H9 (cell line): ENCODE measurements at regions not wholly inside any gene's neighbourhood (a gene's known extent, or its start where the extent isn't known, plus 50 kb on each side); places are given as distances from the start of the nearest gene placed in this dataset.

Source experiments
- DNase-seq: peaks from one replicate; pipeline ENCODE4 v3.0.0-alpha.2; 2017
- H2AFZ ChIP-seq: one replicate; pipeline ENCODE4 v1.6.1; 2013; ENCODE audit warnings: mild to moderate bottlenecking, low read length, control low read depth, moderate library complexity
- H2AK5ac ChIP-seq: 2 replicates; pipeline ENCODE4 v1.6.1; 2013; ENCODE audit warnings: low read length, control low read depth, mixed read lengths; ENCODE audit not compliant: insufficient read length
- H2BK120ac ChIP-seq: one replicate; pipeline ENCODE4 v1.6.1; 2013; ENCODE audit warnings: low read depth, mild to moderate bottlenecking, low read length, control low read depth, inconsistent platforms; ENCODE audit not compliant: poor library complexity, severe bottlenecking
- H2BK12ac ChIP-seq: 2 replicates; pipeline ENCODE4 v1.6.1; 2013; ENCODE audit warnings: low read length, control low read depth, mixed read lengths, low read depth; ENCODE audit not compliant: insufficient read length
- H2BK15ac ChIP-seq: 2 replicates; pipeline ENCODE4 v1.6.1; 2013; ENCODE audit warnings: low read depth, low read length, control low read depth
- H2BK20ac ChIP-seq: one replicate; pipeline ENCODE4 v1.6.1; 2013; ENCODE audit warnings: low read depth, mild to moderate bottlenecking, low read length, control low read depth, inconsistent platforms; ENCODE audit not compliant: poor library complexity, severe bottlenecking
- H2BK5ac ChIP-seq: 2 replicates; pipeline ENCODE4 v1.6.1; 2013; ENCODE audit warnings: low read length, control low read depth, mixed read lengths; ENCODE audit not compliant: insufficient read length
- H3K14ac ChIP-seq: 2 replicates; pipeline ENCODE4 v1.6.1; 2013; ENCODE audit warnings: low read length, control low read depth; ENCODE audit not compliant: insufficient read depth
- H3K18ac ChIP-seq: 2 replicates; pipeline ENCODE4 v1.6.1; 2013; ENCODE audit warnings: low read depth, mild to moderate bottlenecking, mixed read lengths, low read length, control low read depth; ENCODE audit not compliant: insufficient read length
- H3K23ac ChIP-seq: 2 replicates; pipeline ENCODE4 v1.6.1; 2013; ENCODE audit warnings: low read length, control low read depth, mixed read lengths, low read depth; ENCODE audit not compliant: insufficient read length
- H3K23me2 ChIP-seq: 2 replicates; pipeline ENCODE4 v1.6.1; 2013; ENCODE audit warnings: low read depth, mild to moderate bottlenecking, mixed read lengths, low read length, control low read depth; ENCODE audit not compliant: insufficient read length, poor library complexity, severe bottlenecking
- H3K27ac ChIP-seq: 2 replicates; pipeline ENCODE4 v1.5.1; 2013; ENCODE audit warnings: low read length, control low read depth, mixed read lengths, low read depth; ENCODE audit not compliant: insufficient read length
- H3K27me3 ChIP-seq: 2 replicates; pipeline ENCODE4 v1.6.1; 2013; ENCODE audit warnings: low read length, control low read depth, inconsistent platforms; ENCODE audit not compliant: insufficient read depth
- H3K4ac ChIP-seq: 2 replicates; pipeline ENCODE4 v1.6.1; 2013; ENCODE audit warnings: low read depth, mild to moderate bottlenecking, control low read depth, inconsistent platforms, low read length, moderate library complexity
- H3K4me1 ChIP-seq: 2 replicates; pipeline ENCODE4 v1.6.1; 2013; ENCODE audit warnings: low read length, control low read depth, inconsistent platforms; ENCODE audit not compliant: insufficient read depth
- H3K4me2 ChIP-seq: 2 replicates; pipeline ENCODE4 v1.6.1; 2013; ENCODE audit warnings: low read length, control low read depth, mixed read lengths; ENCODE audit not compliant: insufficient read length, insufficient read depth
- H3K56ac ChIP-seq: 2 replicates; pipeline ENCODE4 v1.6.1; 2013; ENCODE audit warnings: low read depth, mild to moderate bottlenecking, mixed read lengths, low read length, control low read depth; ENCODE audit not compliant: insufficient read length
- H3K79me1 ChIP-seq: 2 replicates; pipeline ENCODE4 v1.6.1; 2013; ENCODE audit warnings: low read depth, mild to moderate bottlenecking, moderate library complexity, low read length, control low read depth, inconsistent platforms; ENCODE audit not compliant: insufficient read depth, poor library complexity, severe bottlenecking
- H3K79me2 ChIP-seq: 2 replicates; pipeline ENCODE4 v1.6.1; 2013; ENCODE audit warnings: low read length, control low read depth, inconsistent platforms; ENCODE audit not compliant: insufficient read depth
- H3K9ac ChIP-seq: 2 replicates; pipeline ENCODE4 v1.6.1; 2013; ENCODE audit warnings: low read length, control low read depth, mixed read lengths; ENCODE audit not compliant: insufficient read length; ENCODE audit errors: extremely low read depth
- H3K9me3 ChIP-seq: one replicate; pipeline ENCODE4 v1.6.1; 2013; ENCODE audit warnings: low read depth, low read length, inconsistent platforms; ENCODE audit not compliant: control insufficient read depth
- H3T11ph ChIP-seq: one replicate; pipeline ENCODE4 v1.6.1; 2013; ENCODE audit warnings: mild to moderate bottlenecking, low read length, control low read depth, inconsistent platforms
- H4K20me1 ChIP-seq: one replicate; pipeline ENCODE4 v1.6.1; 2013; ENCODE audit not compliant: control insufficient read depth, insufficient read length, insufficient read depth
- H4K5ac ChIP-seq: 2 replicates; pipeline ENCODE4 v1.6.1; 2013; ENCODE audit warnings: low read depth, mild to moderate bottlenecking, mixed read lengths, low read length, control low read depth; ENCODE audit not compliant: insufficient read length
- H4K8ac ChIP-seq: replicated peaks from 2 replicates; pipeline ENCODE4 v1.6.1; 2013; ENCODE audit warnings: low read length, control low read depth, mixed read lengths, low read depth; ENCODE audit not compliant: insufficient read length
- H4K91ac ChIP-seq: 2 replicates; pipeline ENCODE4 v1.6.1; 2013; ENCODE audit warnings: low read depth, mild to moderate bottlenecking, moderate library complexity, mixed read lengths, low read length, control low read depth; ENCODE audit not compliant: insufficient read length
- H3K27ac Mint-ChIP-seq, 3 experiments: 2 replicates in 2 of 3; 3 replicates in 1 of 3; pipeline ENCODE4 v1.8.0; 2020 to 2021; ENCODE audit warnings: mixed read lengths in 3 of 3, mild to moderate bottlenecking in 1 of 3, moderate library complexity in 1 of 3
- H3K27me3 Mint-ChIP-seq: 2 replicates; pipeline ENCODE4 v1.8.0; 2021; ENCODE audit warnings: low read depth, mild to moderate bottlenecking, moderate library complexity, mixed read lengths
- H3K36me3 Mint-ChIP-seq, 3 experiments: 2 replicates in 2 of 3; 3 replicates in 1 of 3; pipeline ENCODE4 v1.8.0; 2020 to 2021; ENCODE audit warnings: low read depth in 3 of 3, mixed read lengths in 3 of 3; ENCODE audit not compliant: insufficient read depth in 1 of 3
- H3K4me1 Mint-ChIP-seq, 2 experiments: 2 replicates each; pipeline ENCODE4 v1.8.0; 2020; ENCODE audit warnings: mixed read lengths in 2 of 2
- H3K4me3 Mint-ChIP-seq, 2 experiments: 2 replicates in 1 of 2; 3 replicates in 1 of 2; pipeline ENCODE4 v1.8.0; 2020 to 2021; ENCODE audit warnings: mild to moderate bottlenecking in 2 of 2, mixed read lengths in 2 of 2, moderate library complexity in 1 of 2
- H3K9me3 Mint-ChIP-seq, 2 experiments: 2 replicates in 1 of 2; 3 replicates in 1 of 2; pipeline ENCODE4 v1.8.0; 2020; ENCODE audit warnings: mild to moderate bottlenecking in 2 of 2, mixed read lengths in 2 of 2, moderate library complexity in 1 of 2
- CTCF ChIP-seq: fragments of 200-600 bp; sonication (generic); conservative IDR thresholded peaks from 3 replicates; pipeline ENCODE4 v1.8.0; 2021; ENCODE audit warnings: antibody characterized with exemption, mild to moderate bottlenecking
- WGBS: extraction: QIAGEN DNeasy Blood & Tissue Kit; methylation state at CpG from one replicate; pipeline ENCODE4 v1.1.7; 2013; ENCODE audit warnings: missing lambda C conversion rate, low lambda C conversion rate, mixed read lengths; ENCODE audit not compliant: insufficient read length; ENCODE audit errors: extremely low coverage; 5-methylcytosine and 5-hydroxymethylcytosine counted together

- no peak overlapping the region for H4K5ac ChIP-seq
- no CpG with 5 or more reads among the region's 2 CpGs for WGBS
Observed at GRCh38 chr14:98751110-98751509, 520.9 kb downstream of the BCL11B start.

More at GRCh38 chr14:98751110-98751509, 520.9 kb downstream of the BCL11B start:
- DNase-seq: no peak
- no peak overlapping the region for H3T11ph ChIP-seq
- H3K36me3 Mint-ChIP-seq: peaks cover 0 to 11% (median 0%) of the 10 kb centered on the region in 3 experiments; a peak in 3 of 7 replicates
- H3K18ac ChIP-seq: no peak overlapping the region
- no peak overlapping the region for H2BK12ac ChIP-seq
- no peak overlapping the region for H2BK15ac ChIP-seq
- H3K27ac ChIP-seq: no peak overlapping the region
- H3K4ac ChIP-seq: no peak overlapping the region
- no peak overlapping the region for H2AK5ac ChIP-seq
- no peak overlapping the region for H3K27ac Mint-ChIP-seq
- H3K4me2 ChIP-seq: no peak overlapping the region
- peaks cover 4% of the 10 kb centered on the region for H3K27me3 Mint-ChIP-seq
- H3K23ac ChIP-seq: no peak overlapping the region
- no peak overlapping the region for H2BK20ac ChIP-seq
- H3K56ac ChIP-seq: no peak overlapping the region
- TF ChIP-seq CTCF: no peak
- H3K9me3 Mint-ChIP-seq: peaks cover 8 to 12% of the 10 kb centered on the region in 2 experiments; a peak in 3 of 5 replicates
- H3K79me1 ChIP-seq: no peaks in the 10 kb centered on the region
- H4K20me1 ChIP-seq: no peaks in the 10 kb centered on the region
- H3K4me3 Mint-ChIP-seq: no peak overlapping the region
- no peak overlapping the region for H4K8ac ChIP-seq
- no peak overlapping the region for H2BK5ac ChIP-seq
- no peak overlapping the region for H2BK120ac ChIP-seq
- H3K14ac ChIP-seq: no peak overlapping the region
- H3K27me3 ChIP-seq: no peaks in the 10 kb centered on the region; the same call in 1 of the 2 replicates
- H3K9me3 ChIP-seq: no peaks in the 10 kb centered on the region
- H3K23me2 ChIP-seq: no peaks in the 10 kb centered on the region
- H3K4me1 Mint-ChIP-seq: peaks cover 12% of the 10 kb centered on the region in 2 experiments
- H3K4me1 ChIP-seq: peaks cover 4% of the 10 kb centered on the region; the same call in 1 of the 2 replicates
- no peak overlapping the region for H3K9ac ChIP-seq
- H4K91ac ChIP-seq: no peak overlapping the region
- H3K79me2 ChIP-seq: no peaks in the 10 kb centered on the region
- no peak overlapping the region for H2AFZ ChIP-seq
